Hepatocyte (in vitro differentiated cells): ENCODE measurements at regions not wholly inside any gene's neighbourhood (a gene's known extent, or its start where the extent isn't known, plus 50 kb on each side); places are given as distances from the start of the nearest gene placed in this dataset.

Source experiments
- DNase-seq: peaks from one replicate; pipeline ENCODE4 v3.0.0-alpha.2; 2016; ENCODE audit warnings: low spot score
- H2AFZ ChIP-seq: fragments of 200-600 bp; sonication (generic); 2 replicates; pipeline ENCODE4 v1.6.0; 2016; ENCODE audit warnings: antibody characterized with exemption, mild to moderate bottlenecking
- H3K27ac ChIP-seq: fragments of 200-600 bp; sonication (generic); 2 replicates; pipeline ENCODE4 v1.5.1; 2016; ENCODE audit warnings: mild to moderate bottlenecking
- H3K27me3 ChIP-seq: fragments of 200-600 bp; sonication (generic); 2 replicates; pipeline ENCODE4 v1.6.1; 2016
- H3K36me3 ChIP-seq: fragments of 200-600 bp; sonication (generic); replicated peaks from 2 replicates; pipeline ENCODE4 v1.5.1; 2016; ENCODE audit warnings: low read depth; ENCODE audit not compliant: insufficient read depth
- H3K4me1 ChIP-seq: fragments of 200-600 bp; sonication (generic); 2 replicates; pipeline ENCODE4 v1.5.1; 2016; ENCODE audit warnings: mild to moderate bottlenecking, moderate library complexity; ENCODE audit not compliant: insufficient read depth
- H3K4me2 ChIP-seq: fragments of 200-600 bp; sonication (generic); 2 replicates; pipeline ENCODE4 v1.6.0; 2016
- H3K4me3 ChIP-seq: fragments of 200-600 bp; sonication (generic); 2 replicates; pipeline ENCODE4 v1.5.1; 2016; ENCODE audit warnings: mild to moderate bottlenecking
- H3K79me2 ChIP-seq: fragments of 200-600 bp; sonication (generic); 2 replicates; pipeline ENCODE4 v1.6.0; 2017; ENCODE audit warnings: mild to moderate bottlenecking
- H3K9me2 ChIP-seq: fragments of 200-600 bp; sonication (generic); replicated peaks from 2 replicates; pipeline ENCODE4 v1.6.0; 2017; ENCODE audit warnings: mild to moderate bottlenecking; ENCODE audit not compliant: insufficient read depth
- H3K9me3 ChIP-seq: fragments of 200-600 bp; sonication (generic); 2 replicates; pipeline ENCODE4 v1.5.1; 2016; ENCODE audit warnings: low read depth, mild to moderate bottlenecking
- H4K20me1 ChIP-seq: fragments of 200-600 bp; sonication (generic); 2 replicates; pipeline ENCODE4 v1.6.0; 2016; ENCODE audit warnings: mild to moderate bottlenecking; ENCODE audit not compliant: insufficient read depth, poor library complexity, severe bottlenecking
- EZH2 ChIP-seq: fragments of 200-600 bp; sonication (generic); IDR thresholded peaks from 2 replicates; pipeline ENCODE4 v1.6.1; 2016; ENCODE audit warnings: antibody characterized with exemption, mild to moderate bottlenecking, borderline replicate concordance
- EZH2phosphoT487 ChIP-seq: fragments of 200-600 bp; sonication (generic); IDR thresholded peaks from one replicate; pipeline ENCODE4 v1.6.1; 2018; ENCODE audit warnings: antibody characterized with exemption, mild to moderate bottlenecking, low read depth, moderate library complexity; ENCODE audit not compliant: unreplicated experiment, severe bottlenecking
- WGBS: methylation state at CpG from one replicate; pipeline ENCODE4 v1.1.6; 2016; ENCODE audit warnings: low lambda C conversion rate; ENCODE audit errors: missing lambda C conversion rate; 5-methylcytosine and 5-hydroxymethylcytosine counted together
- TF ChIP-seq, protein P1 (sequence below): fragments of 200-600 bp; sonication (generic); IDR thresholded peaks from 2 replicates; pipeline ENCODE4 v1.5.1; 2016; ENCODE audit warnings: antibody characterized with exemption, mild to moderate bottlenecking; ENCODE audit not compliant: poor library complexity

DNA sequence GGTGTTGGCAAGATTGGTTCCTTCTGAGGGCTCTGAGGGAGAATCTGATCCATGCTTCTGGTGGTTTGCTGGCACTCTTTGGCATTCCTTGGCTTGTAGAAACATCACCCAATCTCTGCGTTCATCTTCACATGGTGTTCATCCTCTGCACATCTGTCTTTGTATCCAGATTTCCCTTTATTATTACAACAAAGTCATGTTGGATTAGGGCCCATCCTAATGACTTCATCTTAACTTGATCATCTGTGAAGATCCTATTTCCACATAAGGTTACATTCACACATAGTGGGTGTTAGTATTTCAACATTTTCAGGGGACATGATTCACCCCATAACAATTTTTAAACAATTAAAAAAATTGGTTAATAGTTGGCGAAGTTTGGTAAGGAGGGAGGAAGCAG lies 177.4 kb upstream of the CWC22 start:
- Histone ChIP-seq H4K20me1 (no peaks in the 10 kb centered on the region), H3K27me3 (no peaks in the 10 kb centered on the region), H3K9me3 (no peaks in the 10 kb centered on the region), H3K4me3 (no peak overlapping the region), H3K4me2 (no peak overlapping the region), H3K9me2 (no peaks in the 10 kb centered on the region), H3K79me2 (no peaks in the 10 kb centered on the region), H3K27ac (no peak overlapping the region), H3K4me1 (no peaks in the 10 kb centered on the region), H2AFZ (no peak overlapping the region), H3K36me3 (no peaks in the 10 kb centered on the region)
- 80% methylated on average over 2 of the region's 2 CpGs for WGBS
- DNase-seq: no peak
- TF ChIP-seq EZH2phosphoT487: no peak
- TF ChIP-seq EZH2: no peak
- TF ChIP-seq, protein P1, sequence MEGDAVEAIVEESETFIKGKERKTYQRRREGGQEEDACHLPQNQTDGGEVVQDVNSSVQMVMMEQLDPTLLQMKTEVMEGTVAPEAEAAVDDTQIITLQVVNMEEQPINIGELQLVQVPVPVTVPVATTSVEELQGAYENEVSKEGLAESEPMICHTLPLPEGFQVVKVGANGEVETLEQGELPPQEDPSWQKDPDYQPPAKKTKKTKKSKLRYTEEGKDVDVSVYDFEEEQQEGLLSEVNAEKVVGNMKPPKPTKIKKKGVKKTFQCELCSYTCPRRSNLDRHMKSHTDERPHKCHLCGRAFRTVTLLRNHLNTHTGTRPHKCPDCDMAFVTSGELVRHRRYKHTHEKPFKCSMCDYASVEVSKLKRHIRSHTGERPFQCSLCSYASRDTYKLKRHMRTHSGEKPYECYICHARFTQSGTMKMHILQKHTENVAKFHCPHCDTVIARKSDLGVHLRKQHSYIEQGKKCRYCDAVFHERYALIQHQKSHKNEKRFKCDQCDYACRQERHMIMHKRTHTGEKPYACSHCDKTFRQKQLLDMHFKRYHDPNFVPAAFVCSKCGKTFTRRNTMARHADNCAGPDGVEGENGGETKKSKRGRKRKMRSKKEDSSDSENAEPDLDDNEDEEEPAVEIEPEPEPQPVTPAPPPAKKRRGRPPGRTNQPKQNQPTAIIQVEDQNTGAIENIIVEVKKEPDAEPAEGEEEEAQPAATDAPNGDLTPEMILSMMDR: no peak

DNA sequence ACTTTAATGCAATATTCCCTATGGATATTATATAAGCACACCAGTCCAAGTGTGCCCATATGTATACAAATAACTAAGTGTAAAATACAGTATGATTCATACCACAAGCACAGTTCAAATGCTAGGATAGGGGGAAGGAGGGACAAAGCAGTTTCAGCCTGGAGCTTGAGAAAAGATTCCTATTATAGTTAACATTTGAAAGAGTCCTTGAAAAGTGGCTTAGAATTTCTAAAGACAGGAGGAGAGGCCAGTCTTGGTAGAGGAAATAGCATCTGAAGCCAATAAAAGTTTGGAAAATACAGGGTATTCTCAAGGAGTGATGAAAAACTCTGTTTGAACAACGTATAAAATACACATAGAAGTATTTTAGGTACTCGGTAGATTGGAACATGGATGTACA lies 173.4 kb upstream of the CWC22 start:
- no peaks in the 10 kb centered on the region for H3K9me3 ChIP-seq
- 69% methylated on average over 2 of the region's 2 CpGs for WGBS
- H3K27me3 ChIP-seq: no peaks in the 10 kb centered on the region
- no peak overlapping the region for H3K4me3 ChIP-seq
- TF ChIP-seq, protein P1: no peak
- TF ChIP-seq EZH2phosphoT487 (no peak), EZH2 (no peak)
- DNase-seq: no peak
- H3K9me2 ChIP-seq: no peaks in the 10 kb centered on the region
- H3K79me2 ChIP-seq: no peaks in the 10 kb centered on the region
- no peaks in the 10 kb centered on the region for H3K4me1 ChIP-seq
- no peak overlapping the region for H3K27ac ChIP-seq
- no peaks in the 10 kb centered on the region for H4K20me1 ChIP-seq
- no peak overlapping the region for H2AFZ ChIP-seq
- no peak overlapping the region for H3K4me2 ChIP-seq
- no peaks in the 10 kb centered on the region for H3K36me3 ChIP-seq

DNA sequence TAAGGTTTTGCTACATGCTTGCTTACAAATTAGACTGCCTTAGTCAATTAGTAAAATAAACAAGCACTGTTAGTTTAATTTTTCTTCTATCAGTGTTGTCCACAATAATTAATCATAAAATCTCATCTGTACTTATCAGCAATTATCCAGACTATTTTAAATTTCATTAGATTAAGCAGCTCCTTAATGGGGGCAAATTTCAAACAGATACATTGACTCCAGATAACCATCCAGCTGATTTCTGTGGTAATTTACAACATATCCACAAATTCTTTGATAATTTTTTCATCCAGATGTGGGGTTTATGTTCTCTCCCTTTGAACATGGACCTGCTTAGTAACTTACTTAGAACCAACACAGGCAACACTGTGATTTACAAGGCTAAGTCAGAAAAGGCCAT lies 170.4 kb upstream of the CWC22 start:
- TF ChIP-seq EZH2: no peak
- H3K79me2 ChIP-seq: no peaks in the 10 kb centered on the region
- no peaks in the 10 kb centered on the region for H3K9me3 ChIP-seq
- no peak overlapping the region for H3K4me2 ChIP-seq
- H3K4me1 ChIP-seq: no peaks in the 10 kb centered on the region
- no peaks in the 10 kb centered on the region for H3K27me3 ChIP-seq
- H4K20me1 ChIP-seq: no peaks in the 10 kb centered on the region
- H3K36me3 ChIP-seq: no peaks in the 10 kb centered on the region
- H3K4me3 ChIP-seq: no peak overlapping the region
- H2AFZ ChIP-seq: no peak overlapping the region
- no peaks in the 10 kb centered on the region for H3K9me2 ChIP-seq
- no peak for DNase-seq
- H3K27ac ChIP-seq: no peak overlapping the region

DNA sequence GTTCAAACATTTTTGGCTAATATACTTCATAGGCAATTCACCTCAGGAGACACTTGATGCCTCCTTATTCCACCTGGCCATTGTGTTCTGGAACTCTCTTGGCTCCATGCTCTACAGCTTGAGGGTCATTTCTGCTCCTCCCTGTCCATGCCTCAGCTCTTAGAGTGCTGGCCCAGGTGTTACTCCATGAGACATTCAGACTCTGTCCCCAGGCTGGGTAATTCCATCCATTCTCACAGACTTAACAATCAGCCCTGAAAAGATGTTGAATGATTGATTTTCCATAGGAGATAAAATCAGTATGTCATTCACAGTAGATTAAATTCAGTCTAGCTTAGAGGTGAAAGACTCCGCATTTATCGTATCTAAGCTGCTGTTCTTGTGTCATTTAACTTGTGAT lies 168.6 kb upstream of the CWC22 start:
- Histone ChIP-seq H3K27ac (no peak overlapping the region), H3K4me1 (no peaks in the 10 kb centered on the region), H3K4me2 (no peak overlapping the region), H3K27me3 (no peaks in the 10 kb centered on the region), H2AFZ (no peak overlapping the region), H3K9me2 (no peaks in the 10 kb centered on the region), H3K9me3 (no peaks in the 10 kb centered on the region), H3K79me2 (no peaks in the 10 kb centered on the region), H3K36me3 (no peaks in the 10 kb centered on the region), H4K20me1 (no peaks in the 10 kb centered on the region), H3K4me3 (no peak overlapping the region)
- no peak for DNase-seq
- TF ChIP-seq, protein P1: no peak
- TF ChIP-seq EZH2 (no peak), EZH2phosphoT487 (no peak)
- 87% methylated on average over 2 of the region's 2 CpGs for WGBS
